ENCODE measurements at regions not wholly inside any gene's neighbourhood (a gene's known extent, or its start where the extent isn't known, plus 50 kb on each side); places are given as distances from the start of the nearest gene placed in this dataset.

DNA sequence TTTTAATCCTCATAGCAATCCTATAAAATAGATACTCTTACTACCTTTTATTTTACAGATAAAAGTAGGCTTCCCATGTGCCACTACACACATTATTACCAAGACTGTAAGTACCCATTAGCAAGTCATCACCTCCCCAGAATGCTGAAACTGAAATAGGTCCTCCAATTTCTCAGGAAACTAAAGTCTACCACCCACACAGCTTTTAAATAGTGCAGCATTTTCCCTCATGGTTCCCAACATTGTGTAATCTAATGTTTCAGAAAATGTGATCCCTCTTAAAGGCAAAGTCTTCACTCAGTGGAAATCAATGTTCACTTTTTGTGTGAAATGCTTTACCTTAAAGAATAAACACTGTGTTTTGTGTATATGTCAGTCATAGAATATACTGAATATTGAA lies 356.5 kb downstream of the GPATCH2 start:
- TF ChIP-seq CTCF (conservative IDR thresholded peaks at IDR 0.05; ENCODE audit: low read length) (no peak), EZH2phosphoT487 (IDR thresholded peaks at IDR 0.05; ENCODE audit: borderline replicate concordance) (no peak)

Measured in Loucy (cell line).